Sigmoid colon (tissue), 4 donors: ENCODE measurements at regions not wholly inside any gene's neighbourhood (a gene's known extent, or its start where the extent isn't known, plus 50 kb on each side); places are given as distances from the start of the nearest gene placed in this dataset.

Source experiments
- CTCF ChIP-seq, 4 experiments: fragments of 450-650 bp in 3 of 4; fragments of 200-600 bp in 1 of 4; IDR thresholded peaks; one replicate each; pipeline ENCODE4 v1.5.1; 2016 to 2019; ENCODE audit warnings: antibody characterized with exemption in 4 of 4, mild to moderate bottlenecking in 3 of 4, moderate library complexity in 2 of 4
- POLR2A ChIP-seq, 2 donors: fragments of 450-650 bp; IDR thresholded peaks; one replicate each; pipeline ENCODE4 v1.6.1; 2016; ENCODE audit warnings: antibody characterized with exemption in 2 of 2, mild to moderate bottlenecking in 2 of 2, moderate library complexity in 2 of 2
- POLR2AphosphoS5 ChIP-seq, 4 donors: sonication (generic); formaldehyde crosslinking; IDR thresholded peaks; one replicate each; pipeline ENCODE4 v1.6.1; 2017; ENCODE audit warnings: antibody characterized with exemption in 4 of 4

- no peak for TF ChIP-seq CTCF (IDR thresholded peaks at IDR 0.05)
- no peak for TF ChIP-seq POLR2A (IDR thresholded peaks at IDR 0.05)
- no peak for TF ChIP-seq POLR2AphosphoS5 (IDR thresholded peaks at IDR 0.05)
These were observed 331.1 kb downstream of the DOK5 start for GRCh38 chr20:54806462-54806861.
